Activated naive CD8-positive, alpha-beta T cell (primary cell): ENCODE measurements at regions not wholly inside any gene's neighbourhood (a gene's known extent, or its start where the extent isn't known, plus 50 kb on each side); places are given as distances from the start of the nearest gene placed in this dataset.
A peak's percentile ranks its signal among the peaks of the same experiment; 100 is the strongest.
"Not testable (repeated sequence)": the region's sequence is repeated elsewhere in the genome, so short reads cannot be mapped to it uniquely, and the experiment has no call there.

ENCODE experiments used
- H3K27ac Mint-ChIP-seq: one replicate; pipeline ENCODE4 v1.8.0; 2021; ENCODE audit warnings: mixed read lengths
- H3K27me3 Mint-ChIP-seq: one replicate; pipeline ENCODE4 v1.8.0; 2021; ENCODE audit warnings: mixed read lengths
- H3K36me3 Mint-ChIP-seq: one replicate; pipeline ENCODE4 v1.8.0; 2021; ENCODE audit warnings: mixed read lengths
- H3K4me1 Mint-ChIP-seq: one replicate; pipeline ENCODE4 v1.8.0; 2021; ENCODE audit warnings: low read depth, mixed read lengths
- H3K4me3 Mint-ChIP-seq: one replicate; pipeline ENCODE4 v1.8.0; 2021; ENCODE audit warnings: mild to moderate bottlenecking, mixed read lengths
- H3K9me3 Mint-ChIP-seq: one replicate; pipeline ENCODE4 v1.8.0; 2021; ENCODE audit warnings: low read depth, mixed read lengths

DNA sequence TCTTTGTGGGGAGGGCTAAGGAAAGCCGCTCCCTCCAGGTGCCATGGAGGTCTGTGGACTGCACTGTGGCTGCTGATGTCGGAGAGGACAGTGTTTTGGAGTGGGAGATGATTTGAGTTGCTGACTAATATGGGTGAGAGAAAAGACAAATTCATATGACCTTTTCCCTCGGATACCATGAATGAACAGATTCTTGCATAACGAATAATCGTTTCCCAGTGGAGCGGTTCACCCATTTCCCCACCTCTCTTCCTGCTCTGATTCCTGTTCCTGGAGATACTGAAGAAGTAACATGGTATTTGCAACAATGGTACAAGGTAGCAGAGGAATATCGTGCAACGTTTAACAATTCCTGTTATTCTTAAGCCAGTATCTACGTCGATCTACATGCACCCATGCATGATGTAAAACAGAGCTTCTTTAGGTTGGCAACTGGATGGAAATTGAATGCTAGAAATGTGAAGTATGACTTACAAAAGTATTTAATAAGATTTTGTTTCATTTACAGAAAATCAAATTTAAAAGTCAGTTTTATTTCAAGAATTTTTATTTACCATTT is 227.1 kb downstream of the TOMM20 start:
- H3K27ac Mint-ChIP-seq, result no peak overlapping the region
- no peaks in the 10 kb centered on the region for H3K27me3 Mint-ChIP-seq
- no peaks in the 10 kb centered on the region for H3K36me3 Mint-ChIP-seq
- H3K4me1 Mint-ChIP-seq, result peaks cover 4% of the 10 kb centered on the region
- H3K4me3 Mint-ChIP-seq, result no peak overlapping the region
- no peaks in the 10 kb centered on the region for H3K9me3 Mint-ChIP-seq

DNA sequence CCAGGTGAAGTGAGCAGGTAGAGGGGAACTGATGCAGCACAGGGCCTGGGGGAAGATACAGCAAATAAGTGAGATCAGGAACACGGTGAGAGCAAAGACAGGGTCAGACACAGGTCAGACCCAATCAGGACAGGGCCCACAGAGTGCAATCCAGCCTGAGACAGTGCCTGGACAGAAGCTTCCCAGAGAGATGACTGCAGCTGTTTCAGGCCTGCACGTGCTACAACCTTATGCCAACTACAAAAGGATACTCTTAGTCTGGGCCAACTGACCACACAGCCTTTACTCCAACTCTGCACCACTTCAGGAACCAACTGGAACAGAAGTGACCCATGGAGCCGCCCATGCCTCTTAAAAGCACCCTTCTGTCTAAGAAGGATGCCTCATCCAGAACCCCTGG is 228.0 kb downstream of the TOMM20 start:
- Mint-ChIP-seq H3K27ac (no peak overlapping the region), H3K4me1 (peaks cover 4% of the 10 kb centered on the region), H3K27me3 (no peaks in the 10 kb centered on the region), H3K36me3 (no peaks in the 10 kb centered on the region), H3K9me3 (no peaks in the 10 kb centered on the region), H3K4me3 (no peak overlapping the region)

GRCh38 chr1:234899730-234900072 is 228.9 kb downstream of the TOMM20 start:
- Mint-ChIP-seq H3K4me1 (peaks cover 6% of the 10 kb centered on the region), H3K27ac (no peak overlapping the region), H3K4me3 (no peak overlapping the region), H3K27me3 (no peaks in the 10 kb centered on the region), H3K36me3 (no peaks in the 10 kb centered on the region), H3K9me3 (no peaks in the 10 kb centered on the region)

DNA sequence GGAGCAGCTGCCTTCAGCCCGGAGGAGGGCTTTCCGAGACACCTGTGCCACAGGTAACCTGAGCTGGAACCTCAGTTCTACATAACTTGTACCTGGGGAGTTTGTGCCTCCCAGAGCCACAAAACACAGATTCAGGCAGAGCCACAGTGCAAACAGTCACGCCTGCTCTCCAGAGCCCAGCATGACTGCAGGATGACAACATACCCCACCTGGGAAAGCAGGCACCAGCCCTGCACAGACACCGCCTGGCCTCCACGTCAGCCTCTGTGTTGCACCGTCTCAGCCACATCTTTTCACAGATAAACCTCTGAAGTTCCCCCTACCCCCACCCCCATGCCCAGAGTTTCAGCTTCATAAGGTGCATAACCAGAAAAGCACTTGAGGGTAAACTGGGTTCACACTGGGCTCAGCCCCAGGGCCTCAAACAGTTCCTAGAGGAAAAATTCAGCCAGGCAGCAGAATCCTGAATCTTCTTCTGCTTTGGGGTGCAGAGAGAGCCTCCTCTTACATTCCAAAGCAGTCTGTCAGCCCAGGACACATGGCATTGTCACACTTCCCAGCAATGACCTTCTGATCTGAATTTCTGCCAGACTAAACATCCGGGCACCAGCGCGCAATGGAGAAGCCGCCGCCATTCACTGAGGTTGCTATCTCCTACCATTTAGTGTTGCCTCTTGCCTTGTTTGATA is 229.5 kb downstream of the TOMM20 start:
- no peak overlapping the region for H3K27ac Mint-ChIP-seq
- no peaks in the 10 kb centered on the region for H3K27me3 Mint-ChIP-seq
- H3K9me3 Mint-ChIP-seq, result no peaks in the 10 kb centered on the region
- H3K4me1 Mint-ChIP-seq, result peaks cover 11% of the 10 kb centered on the region
- H3K4me3 Mint-ChIP-seq, result no peak overlapping the region
- H3K36me3 Mint-ChIP-seq, result no peaks in the 10 kb centered on the region

DNA sequence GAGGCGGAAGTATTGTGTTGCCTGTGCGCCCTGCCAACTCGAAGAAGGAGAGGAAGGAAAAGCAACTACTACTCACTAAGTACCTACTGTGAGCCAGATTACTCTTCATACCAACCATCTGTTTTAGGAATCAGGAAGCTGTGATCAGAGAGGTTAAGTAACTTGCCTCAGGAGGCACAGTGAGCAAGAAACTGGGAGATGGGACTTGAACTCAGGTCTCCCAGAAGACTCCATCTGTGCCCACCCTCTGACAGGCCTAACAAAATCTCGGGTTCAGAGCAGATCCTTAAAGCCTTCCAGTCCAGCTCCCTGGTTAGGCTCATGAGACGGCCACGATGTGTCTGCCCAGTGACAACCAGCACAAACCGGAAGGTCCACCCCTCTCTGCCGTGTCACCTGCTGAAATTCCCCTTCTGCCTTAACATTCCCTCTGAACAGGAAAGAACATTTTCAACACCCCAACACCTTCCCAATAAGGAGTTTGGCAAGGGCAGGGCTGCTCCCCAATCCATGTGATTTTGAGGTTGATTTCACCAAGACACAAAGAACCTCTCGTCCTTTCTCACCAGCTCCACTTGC is 230.1 kb downstream of the TOMM20 start:
- no peaks in the 10 kb centered on the region for H3K27me3 Mint-ChIP-seq
- H3K9me3 Mint-ChIP-seq, result no peaks in the 10 kb centered on the region
- peaks cover 18% of the 10 kb centered on the region for H3K4me1 Mint-ChIP-seq
- no peak overlapping the region for H3K4me3 Mint-ChIP-seq
- H3K36me3 Mint-ChIP-seq, result no peaks in the 10 kb centered on the region
- no peak overlapping the region for H3K27ac Mint-ChIP-seq

- H3K4me1 Mint-ChIP-seq, result peaks cover 23% of the 10 kb centered on the region
- H3K4me3 Mint-ChIP-seq, result no peak overlapping the region
- no peaks in the 10 kb centered on the region for H3K9me3 Mint-ChIP-seq
- no peak overlapping the region for H3K27ac Mint-ChIP-seq
- H3K27me3 Mint-ChIP-seq, result no peaks in the 10 kb centered on the region
- no peaks in the 10 kb centered on the region for H3K36me3 Mint-ChIP-seq
Observed at GRCh38 chr1:234897754-234898454, 230.7 kb downstream of the TOMM20 start.

GRCh38 chr1:234897390-234897749 is 231.3 kb downstream of the TOMM20 start:
- Mint-ChIP-seq H3K27ac (no peak overlapping the region), H3K36me3 (no peaks in the 10 kb centered on the region), H3K27me3 (no peaks in the 10 kb centered on the region), H3K9me3 (no peaks in the 10 kb centered on the region), H3K4me3 (no peak overlapping the region), H3K4me1 (peaks cover 23% of the 10 kb centered on the region)

DNA sequence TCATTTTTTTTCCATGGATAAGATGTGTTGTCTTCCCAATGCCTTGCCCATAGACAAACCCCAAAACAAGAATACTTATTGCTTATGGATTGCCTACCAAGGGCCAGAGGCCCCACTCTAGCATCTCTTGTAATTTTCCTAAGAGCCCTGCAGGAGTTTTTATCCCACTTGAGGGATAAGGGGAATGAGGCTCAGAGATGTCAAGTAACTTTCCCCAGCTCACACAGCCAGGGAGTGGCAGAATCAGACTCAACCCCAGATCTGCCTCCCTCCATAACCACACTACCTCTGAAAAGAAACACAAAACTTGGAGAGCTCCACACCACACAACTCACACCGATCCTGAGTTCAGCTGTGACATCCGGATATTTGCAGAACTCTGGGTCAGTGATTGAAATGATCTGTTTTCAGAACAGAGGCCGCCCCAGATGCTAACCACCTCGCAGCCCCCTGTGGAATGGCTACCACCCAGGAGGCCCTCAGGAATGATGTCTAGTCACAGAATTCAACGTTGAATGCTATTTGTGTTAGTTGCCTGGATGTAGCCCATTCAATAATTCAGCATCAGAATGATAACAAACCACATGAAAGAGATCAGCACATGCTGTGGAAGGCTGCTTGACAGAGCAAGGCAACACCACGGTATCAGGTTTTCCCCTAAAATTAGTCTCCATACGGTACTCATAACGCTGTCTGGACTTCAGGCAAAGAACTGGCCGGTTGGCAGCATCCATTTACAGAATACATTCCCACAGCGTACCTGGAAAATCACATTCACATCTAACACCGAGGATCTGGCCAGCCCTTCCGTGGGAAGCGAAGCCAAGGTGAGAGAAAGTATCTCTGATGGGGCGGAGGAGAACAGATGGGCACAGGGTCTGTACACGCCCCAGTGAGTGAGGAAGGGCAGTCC is 231.9 kb downstream of the TOMM20 start:
- Mint-ChIP-seq H3K27ac (no peak overlapping the region), H3K9me3 (no peaks in the 10 kb centered on the region), H3K27me3 (no peaks in the 10 kb centered on the region), H3K36me3 (no peaks in the 10 kb centered on the region), H3K4me1 (peaks cover 23% of the 10 kb centered on the region), H3K4me3 (no peak overlapping the region)

- H3K27ac Mint-ChIP-seq, result no peak overlapping the region
- no peaks in the 10 kb centered on the region for H3K36me3 Mint-ChIP-seq
- H3K4me3 Mint-ChIP-seq, result no peak overlapping the region
- peaks cover 25% of the 10 kb centered on the region for H3K4me1 Mint-ChIP-seq
- H3K9me3 Mint-ChIP-seq, result no peaks in the 10 kb centered on the region
- H3K27me3 Mint-ChIP-seq, result no peaks in the 10 kb centered on the region
Observed at GRCh38 chr1:234893725-234894630, 234.7 kb downstream of the TOMM20 start.

DNA sequence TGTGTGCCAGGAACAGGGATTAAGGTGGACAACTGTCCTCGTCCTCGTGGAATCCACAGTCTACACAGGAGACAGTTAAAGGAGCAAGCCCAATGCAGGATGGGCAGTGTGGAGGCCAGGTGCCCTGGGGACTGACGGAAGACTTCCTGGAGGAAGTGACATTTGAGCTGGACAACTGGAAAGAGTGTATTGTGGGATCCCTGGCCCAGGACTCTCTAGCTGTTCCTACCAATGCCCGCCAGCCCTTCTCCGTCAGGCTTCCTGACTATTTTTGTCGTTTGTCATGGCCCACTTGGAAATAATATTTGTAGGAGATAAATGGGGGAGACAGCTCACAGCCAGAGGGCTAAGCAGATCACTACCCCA is 235.3 kb downstream of the TOMM20 start:
- peaks cover 25% of the 10 kb centered on the region for H3K4me1 Mint-ChIP-seq
- no peaks in the 10 kb centered on the region for H3K27me3 Mint-ChIP-seq
- H3K27ac Mint-ChIP-seq, result peak overlapping the region; percentile 22
- H3K36me3 Mint-ChIP-seq, result peaks cover 3% of the 10 kb centered on the region
- no peak overlapping the region for H3K4me3 Mint-ChIP-seq
- H3K9me3 Mint-ChIP-seq, result no peaks in the 10 kb centered on the region

DNA sequence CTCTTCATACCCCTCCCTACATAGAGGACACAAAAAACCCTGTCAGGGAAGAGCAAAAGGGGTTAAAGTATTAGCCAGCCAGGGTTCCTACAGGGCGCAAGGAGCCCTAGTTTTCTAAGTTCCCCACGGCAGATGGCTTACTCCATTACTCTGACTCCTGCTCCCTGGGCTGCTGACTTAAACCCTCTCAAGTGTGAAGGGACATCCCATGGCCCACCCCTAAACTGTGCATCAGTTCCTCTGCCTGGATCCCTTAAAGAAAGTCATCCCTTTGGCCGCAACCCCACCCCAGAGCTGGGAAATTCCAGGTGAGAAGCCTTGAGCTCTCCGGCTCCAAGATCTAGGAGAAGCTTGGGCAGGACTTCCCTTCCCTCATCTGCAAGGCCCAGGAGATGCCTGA is 236.0 kb downstream of the TOMM20 start:
- H3K9me3 Mint-ChIP-seq, result no peaks in the 10 kb centered on the region
- H3K36me3 Mint-ChIP-seq, result peaks cover 3% of the 10 kb centered on the region
- peaks cover 25% of the 10 kb centered on the region for H3K4me1 Mint-ChIP-seq
- H3K27ac Mint-ChIP-seq, result no peak overlapping the region
- H3K4me3 Mint-ChIP-seq, result no peak overlapping the region
- no peaks in the 10 kb centered on the region for H3K27me3 Mint-ChIP-seq

DNA sequence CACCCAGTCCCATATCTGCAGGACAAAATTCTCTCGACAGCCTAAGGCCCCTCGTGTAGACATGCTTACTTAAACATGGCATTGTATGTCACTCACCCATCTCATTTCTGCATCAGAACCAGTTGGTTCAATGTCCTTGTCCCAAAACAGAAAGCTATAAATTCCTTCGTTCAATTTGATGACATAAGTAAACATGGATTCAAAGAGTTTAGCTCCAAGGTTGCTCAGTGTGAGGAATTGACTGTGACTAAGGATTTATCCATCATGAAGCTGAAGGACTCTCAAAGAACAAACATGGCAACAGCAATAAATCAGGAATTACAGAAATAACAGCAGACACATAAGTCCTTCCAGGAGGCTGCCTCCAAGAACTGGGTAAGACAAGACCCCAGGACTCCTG is 237.2 kb downstream of the TOMM20 start:
- H3K4me1 Mint-ChIP-seq, result peaks cover 31% of the 10 kb centered on the region
- H3K9me3 Mint-ChIP-seq, result no peaks in the 10 kb centered on the region
- no peak overlapping the region for H3K4me3 Mint-ChIP-seq
- no peak overlapping the region for H3K27ac Mint-ChIP-seq
- peaks cover 3% of the 10 kb centered on the region for H3K36me3 Mint-ChIP-seq
- no peaks in the 10 kb centered on the region for H3K27me3 Mint-ChIP-seq

- Mint-ChIP-seq H3K9me3 (no peaks in the 10 kb centered on the region), H3K4me1 (peaks cover 28% of the 10 kb centered on the region), H3K4me3 (no peak overlapping the region), H3K27ac (no peak overlapping the region), H3K36me3 (peaks cover 3% of the 10 kb centered on the region), H3K27me3 (no peaks in the 10 kb centered on the region)
Observed at GRCh38 chr1:234889643-234890042, 239.0 kb downstream of the TOMM20 start.

DNA sequence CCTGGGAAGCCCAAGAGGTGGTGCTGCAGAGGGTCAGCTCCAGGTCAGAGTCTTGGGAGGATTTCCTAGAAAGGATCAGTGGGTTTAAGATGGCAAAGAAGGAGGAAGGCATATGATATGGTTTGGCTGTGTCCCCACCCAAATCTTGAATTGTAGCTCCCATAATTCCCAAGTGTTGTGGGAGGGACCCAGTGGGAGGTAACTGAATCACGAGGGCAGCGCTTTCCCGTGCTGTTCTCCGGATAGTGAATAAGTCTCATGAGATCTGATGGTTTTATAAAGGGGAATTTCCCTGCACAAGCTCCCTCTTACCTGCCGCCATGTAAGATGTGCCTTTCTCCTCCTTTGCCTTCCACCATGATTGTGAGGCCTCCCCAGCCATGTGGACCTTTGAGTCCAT is 240.4 kb downstream of the TOMM20 start:
- not testable (repeated sequence) for H3K27ac Mint-ChIP-seq, H3K9me3 Mint-ChIP-seq, H3K36me3 Mint-ChIP-seq, H3K4me3 Mint-ChIP-seq, H3K27me3 Mint-ChIP-seq
- peaks cover 15% of the 10 kb centered on the region for H3K4me1 Mint-ChIP-seq
